WERI-Rb-1 (cell line): ENCODE measurements at regions not wholly inside any gene's neighbourhood (a gene's known extent, or its start where the extent isn't known, plus 50 kb on each side); places are given as distances from the start of the nearest gene placed in this dataset.

Source experiments
- DNase-seq: peaks from one replicate; pipeline ENCODE4 v3.0.0-alpha.2; 2020
- H3K27ac ChIP-seq: fragments of 250-450 bp; sonication (Bioruptor Pico); 2 replicates; pipeline ENCODE4 v1.5.1; 2020; ENCODE audit warnings: mild to moderate bottlenecking, moderate library complexity
- H3K27me3 ChIP-seq: fragments of 250-450 bp; sonication (Bioruptor Pico); 2 replicates; pipeline ENCODE4 v1.5.1; 2021; ENCODE audit warnings: mild to moderate bottlenecking, low read depth, moderate library complexity; ENCODE audit not compliant: insufficient read depth, severe bottlenecking
- H3K36me3 ChIP-seq: fragments of 250-450 bp; sonication (Bioruptor Pico); 2 replicates; pipeline ENCODE4 v1.5.1; 2020; ENCODE audit warnings: mild to moderate bottlenecking, moderate library complexity
- H3K4me3 ChIP-seq: 2 replicates; pipeline ENCODE4 v1.5.1; 2011; ENCODE audit warnings: low read depth, mild to moderate bottlenecking, control low read depth, low read length
- H3K9me3 ChIP-seq: fragments of 250-450 bp; sonication (Bioruptor Pico); 2 replicates; pipeline ENCODE4 v1.5.1; 2021; ENCODE audit warnings: mild to moderate bottlenecking, moderate library complexity; ENCODE audit not compliant: severe bottlenecking
- TF ChIP-seq, protein P1 (sequence below): IDR thresholded peaks from 2 replicates; pipeline ENCODE4 v1.5.1; 2011; ENCODE audit warnings: low read depth, mild to moderate bottlenecking, control low read depth, inconsistent platforms, low read length

DNA sequence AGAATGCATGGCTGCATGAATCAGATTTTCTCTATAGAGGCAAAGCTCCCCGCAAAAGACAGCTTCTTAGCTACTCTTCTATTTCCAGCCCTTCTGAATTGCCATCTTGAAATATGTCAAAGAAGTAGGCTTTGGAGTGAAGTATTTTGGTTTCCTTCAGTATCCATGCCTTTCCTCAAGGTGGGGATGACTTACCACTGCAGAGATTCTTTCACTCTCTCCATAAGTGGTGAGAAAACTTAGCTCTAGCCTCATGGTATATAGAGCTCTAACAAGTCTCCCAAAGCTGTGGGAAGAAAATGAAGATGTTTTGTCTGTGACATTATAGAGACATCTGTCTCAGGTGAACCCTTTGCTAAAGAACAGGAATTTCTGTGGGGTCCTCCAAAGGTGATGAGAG is 89.6 kb upstream of the ITGB1 start:
- Histone ChIP-seq H3K27ac (no peak overlapping the region), H3K27me3 (no peaks in the 10 kb centered on the region), H3K9me3 (no peaks in the 10 kb centered on the region), H3K4me3 (no peak overlapping the region), H3K36me3 (no peaks in the 10 kb centered on the region)
- DNase-seq, result no peak
- TF ChIP-seq, protein P1, sequence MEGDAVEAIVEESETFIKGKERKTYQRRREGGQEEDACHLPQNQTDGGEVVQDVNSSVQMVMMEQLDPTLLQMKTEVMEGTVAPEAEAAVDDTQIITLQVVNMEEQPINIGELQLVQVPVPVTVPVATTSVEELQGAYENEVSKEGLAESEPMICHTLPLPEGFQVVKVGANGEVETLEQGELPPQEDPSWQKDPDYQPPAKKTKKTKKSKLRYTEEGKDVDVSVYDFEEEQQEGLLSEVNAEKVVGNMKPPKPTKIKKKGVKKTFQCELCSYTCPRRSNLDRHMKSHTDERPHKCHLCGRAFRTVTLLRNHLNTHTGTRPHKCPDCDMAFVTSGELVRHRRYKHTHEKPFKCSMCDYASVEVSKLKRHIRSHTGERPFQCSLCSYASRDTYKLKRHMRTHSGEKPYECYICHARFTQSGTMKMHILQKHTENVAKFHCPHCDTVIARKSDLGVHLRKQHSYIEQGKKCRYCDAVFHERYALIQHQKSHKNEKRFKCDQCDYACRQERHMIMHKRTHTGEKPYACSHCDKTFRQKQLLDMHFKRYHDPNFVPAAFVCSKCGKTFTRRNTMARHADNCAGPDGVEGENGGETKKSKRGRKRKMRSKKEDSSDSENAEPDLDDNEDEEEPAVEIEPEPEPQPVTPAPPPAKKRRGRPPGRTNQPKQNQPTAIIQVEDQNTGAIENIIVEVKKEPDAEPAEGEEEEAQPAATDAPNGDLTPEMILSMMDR, result no peak

DNA sequence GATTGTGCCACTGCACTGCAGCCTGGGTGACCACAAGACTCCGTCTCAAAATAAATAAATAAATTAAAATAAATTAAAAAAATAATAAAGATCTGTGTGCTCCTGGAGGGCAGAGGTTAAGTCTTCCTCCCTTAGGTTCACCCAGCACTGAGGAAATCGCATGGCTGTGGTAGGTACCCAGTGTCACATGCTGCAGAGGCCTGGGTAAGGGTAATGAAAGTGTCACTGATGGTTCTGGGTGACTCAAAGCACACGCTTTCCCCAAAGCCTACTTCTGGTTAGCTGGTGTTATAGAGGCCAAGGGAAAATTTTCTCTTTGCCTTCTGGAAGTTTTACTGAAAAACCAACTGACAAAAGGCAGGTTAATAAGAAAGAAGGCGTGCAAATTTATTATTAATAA is 88.8 kb upstream of the ITGB1 start:
- Histone ChIP-seq H3K36me3 (no peaks in the 10 kb centered on the region), H3K27me3 (no peaks in the 10 kb centered on the region), H3K27ac (no peak overlapping the region), H3K4me3 (no peak overlapping the region), H3K9me3 (no peaks in the 10 kb centered on the region)
- TF ChIP-seq, protein P1, result no peak
- DNase-seq, result no peak

DNA sequence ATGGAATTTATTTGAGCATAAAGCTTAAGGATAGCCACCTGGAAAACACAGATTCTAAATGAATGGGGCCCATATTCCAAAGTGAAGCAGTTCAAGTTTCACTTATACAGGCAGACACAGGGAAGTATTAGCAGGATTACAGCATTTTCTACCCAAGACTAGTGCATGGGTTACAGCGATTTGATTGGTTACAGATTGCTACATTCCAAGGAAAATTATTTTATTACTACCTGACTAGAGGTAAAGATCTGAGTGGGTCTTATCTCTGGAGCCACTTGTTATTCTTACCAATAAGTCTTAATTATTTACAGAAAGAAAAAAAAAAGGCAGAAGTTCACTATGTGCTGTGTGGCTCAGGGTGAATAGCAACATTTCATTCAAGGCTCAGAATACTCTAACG is 87.4 kb upstream of the ITGB1 start:
- Histone ChIP-seq H3K27me3 (no peaks in the 10 kb centered on the region), H3K9me3 (no peaks in the 10 kb centered on the region), H3K36me3 (no peaks in the 10 kb centered on the region), H3K4me3 (no peak overlapping the region), H3K27ac (no peak overlapping the region)
- TF ChIP-seq, protein P1, result no peak
- no peak for DNase-seq

DNA sequence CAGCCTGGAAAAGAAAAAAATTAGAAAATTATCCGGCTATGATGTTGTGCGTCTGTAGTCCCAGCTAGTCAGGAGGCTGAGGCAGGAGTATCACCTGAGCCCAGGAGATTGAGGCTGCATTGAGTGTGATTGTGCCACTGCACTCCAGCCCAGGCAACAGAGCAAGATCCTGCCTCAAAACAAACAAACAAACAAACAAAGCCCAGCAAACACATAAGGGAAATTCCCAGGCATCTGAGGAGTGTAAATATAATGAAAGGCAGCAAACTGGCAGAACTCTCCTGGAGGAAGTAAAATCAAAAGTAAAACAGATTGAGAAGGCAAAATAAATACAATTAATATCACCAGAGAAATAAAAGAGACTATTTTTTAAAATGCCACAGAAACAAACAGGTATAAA is 84.5 kb upstream of the ITGB1 start:
- Histone ChIP-seq H3K4me3 (no peak overlapping the region), H3K27me3 (no peaks in the 10 kb centered on the region), H3K27ac (peak overlapping the region; percentile 88), H3K9me3 (no peaks in the 10 kb centered on the region), H3K36me3 (no peaks in the 10 kb centered on the region)
- no peak for DNase-seq
- TF ChIP-seq, protein P1, result no peak

DNA sequence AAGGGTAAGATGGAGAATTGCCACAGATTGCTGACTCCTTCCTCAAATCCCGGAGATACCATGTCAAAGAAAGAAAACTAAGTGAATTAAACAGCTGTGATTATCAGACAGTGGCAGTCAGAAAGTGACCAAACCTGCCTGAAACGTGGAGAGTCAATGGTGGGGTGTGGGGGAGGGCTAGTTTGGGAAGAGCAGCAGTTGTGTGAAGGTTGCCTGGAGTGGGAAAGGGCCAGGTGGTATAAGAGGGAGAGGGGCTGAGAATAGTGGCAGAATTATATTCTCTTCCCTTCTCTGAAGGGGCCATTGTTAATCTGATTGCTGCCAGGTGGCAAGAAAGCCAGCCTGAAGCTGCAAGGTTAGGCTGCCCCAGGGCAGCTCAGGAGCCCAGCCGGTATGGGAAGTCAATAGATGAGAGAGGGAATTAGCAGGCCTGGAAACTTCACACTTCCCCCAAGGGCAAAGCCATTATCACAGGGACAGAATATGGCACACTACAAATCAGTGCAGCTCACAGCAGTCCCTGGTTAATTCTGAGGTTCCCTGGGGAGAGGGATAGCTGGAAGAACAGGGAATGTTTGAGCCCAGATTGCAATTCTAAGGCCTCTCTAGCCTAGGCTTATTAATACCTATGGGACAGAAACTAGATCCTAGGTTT is 83.9 kb upstream of the ITGB1 start:
- Histone ChIP-seq H3K27me3 (no peaks in the 10 kb centered on the region), H3K9me3 (no peaks in the 10 kb centered on the region), H3K27ac (peak overlapping the region; percentile 88), H3K4me3 (no peak overlapping the region), H3K36me3 (no peaks in the 10 kb centered on the region)
- peak; percentile 72 for DNase-seq
- TF ChIP-seq, protein P1, result no peak

DNA sequence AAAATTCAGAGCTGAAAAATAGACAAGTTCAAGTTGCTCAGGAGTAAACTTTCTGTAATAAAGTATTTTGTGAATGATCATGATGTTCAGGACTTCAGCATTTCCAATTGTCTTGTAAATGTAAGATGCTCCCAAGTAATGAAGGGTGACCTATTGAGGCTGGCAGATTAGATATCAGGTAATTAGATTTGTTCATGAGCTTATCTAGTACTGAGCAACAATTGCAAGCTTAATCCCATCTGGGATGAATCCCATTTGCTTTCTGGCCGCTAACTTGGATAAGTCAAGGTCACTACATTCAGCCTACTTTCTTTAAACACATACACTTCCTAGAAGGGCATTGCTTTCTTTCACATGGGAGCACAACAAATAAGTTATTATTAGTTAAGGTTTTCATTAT is 82.4 kb upstream of the ITGB1 start:
- no peaks in the 10 kb centered on the region for H3K27me3 ChIP-seq
- peak overlapping the region; percentile 88 for H3K27ac ChIP-seq
- peak; percentile 28 for DNase-seq
- TF ChIP-seq, protein P1, result no peak
- H3K9me3 ChIP-seq, result no peaks in the 10 kb centered on the region
- H3K4me3 ChIP-seq, result no peak overlapping the region
- H3K36me3 ChIP-seq, result no peaks in the 10 kb centered on the region
